GM21526 (cell line): ENCODE measurements at regions not wholly inside any gene's neighbourhood (a gene's known extent, or its start where the extent isn't known, plus 50 kb on each side); places are given as distances from the start of the nearest gene placed in this dataset.

ENCODE experiments used
- ATAC-seq: cut with Tn5 transposase; IDR thresholded peaks from one replicate; pipeline ENCODE4 v1.9.1; 2021; ENCODE audit warnings: moderate library complexity; ENCODE audit not compliant: unreplicated experiment, low FRiP score

GRCh38 chr1:56321150-56321490 lies 258.2 kb downstream of the PLPP3 start:
- no peak for ATAC-seq

GRCh38 chr1:56320464-56321149 lies 258.8 kb downstream of the PLPP3 start:
- ATAC-seq = no peak

GRCh38 chr1:56317722-56318121 lies 261.6 kb downstream of the PLPP3 start:
- ATAC-seq = no peak

- ATAC-seq = no peak
Measured at GRCh38 chr1:56315293-56315942, 263.9 kb downstream of the PLPP3 start.

- ATAC-seq = no peak
Measured at GRCh38 chr1:56313560-56313959, 265.8 kb downstream of the PLPP3 start.

- ATAC-seq = no peak
Measured at GRCh38 chr1:56311766-56312165, 267.6 kb downstream of the PLPP3 start.

- ATAC-seq = no peak
Measured at GRCh38 chr1:56310945-56311344, 268.4 kb downstream of the PLPP3 start.

- no peak for ATAC-seq
Measured at GRCh38 chr1:56309065-56309464, 270.3 kb downstream of the PLPP3 start.

GRCh38 chr1:56304975-56305374 lies 274.4 kb downstream of the PLPP3 start:
- ATAC-seq = no peak

GRCh38 chr1:56303805-56304204 lies 275.6 kb downstream of the PLPP3 start:
- ATAC-seq = no peak

GRCh38 chr1:56302878-56303277 lies 276.5 kb downstream of the PLPP3 start:
- ATAC-seq = no peak

GRCh38 chr1:56301791-56302190 lies 277.6 kb downstream of the PLPP3 start:
- no peak for ATAC-seq

- no peak for ATAC-seq
Measured at GRCh38 chr1:56300836-56301235, 278.5 kb downstream of the PLPP3 start.

GRCh38 chr1:56298866-56299265 lies 280.5 kb downstream of the PLPP3 start:
- ATAC-seq = no peak

- ATAC-seq = no peak
Measured at GRCh38 chr1:56297904-56298303, 281.5 kb downstream of the PLPP3 start.

- no peak for ATAC-seq
Measured at GRCh38 chr1:56297208-56297607, 282.2 kb downstream of the PLPP3 start.

GRCh38 chr1:56295949-56296929 lies 283.1 kb downstream of the PLPP3 start:
- ATAC-seq = no peak

GRCh38 chr1:56291374-56291919 lies 287.9 kb downstream of the PLPP3 start:
- no peak for ATAC-seq

- ATAC-seq = no peak
Measured at GRCh38 chr1:56289260-56289659, 290.1 kb downstream of the PLPP3 start.

- ATAC-seq = no peak
Measured at GRCh38 chr1:56287721-56288120, 291.6 kb downstream of the PLPP3 start.

- ATAC-seq = no peak
Measured at GRCh38 chr1:56286956-56287355, 292.4 kb downstream of the PLPP3 start.
